ENCODE measurements at regions not wholly inside any gene's neighbourhood (a gene's known extent, or its start where the extent isn't known, plus 50 kb on each side); places are given as distances from the start of the nearest gene placed in this dataset.
"Not testable (repeated sequence)": the region's sequence is repeated elsewhere in the genome, so short reads cannot be mapped to it uniquely, and the experiment has no call there.

- Mint-ChIP-seq H3K4me3 (no peak overlapping the region), H3K27me3 (ENCODE audit: low read depth, poor library complexity) (peaks cover 11% of the 10 kb centered on the region)
- TF ChIP-seq CTCF (IDR thresholded peaks at IDR 0.05) = no peak
Observed at GRCh38 chr1:226461087-226461486, 53.2 kb upstream of the PARP1 start.

GRCh38 chr1:226463925-226464586 is 56.2 kb upstream of the PARP1 start:
- Mint-ChIP-seq H3K4me1 (no peaks in the 10 kb centered on the region), H3K4me3 (no peak overlapping the region), H3K36me3 (ENCODE audit: low read depth) (peaks cover 5% of the 10 kb centered on the region), H3K27ac (no peak overlapping the region), H3K27me3 (ENCODE audit: low read depth, poor library complexity) (peaks cover 11% of the 10 kb centered on the region), H3K9me3 (peaks cover 47% of the 10 kb centered on the region)
- no peak for TF ChIP-seq CTCF (IDR thresholded peaks at IDR 0.05)
- DNase-seq = no peak

More at GRCh38 chr1:226461087-226461486, 53.2 kb upstream of the PARP1 start:
- peaks cover 19% of the 10 kb centered on the region for H3K4me1 Mint-ChIP-seq
- H3K27ac Mint-ChIP-seq = no peak overlapping the region
- H3K9me3 Mint-ChIP-seq = peaks cover 44% of the 10 kb centered on the region
- H3K36me3 Mint-ChIP-seq (ENCODE audit: low read depth) = peaks cover 5% of the 10 kb centered on the region
- DNase-seq = no peak

GRCh38 chr1:226464587-226464971 is 56.7 kb upstream of the PARP1 start:
- Mint-ChIP-seq H3K27me3 (ENCODE audit: low read depth, poor library complexity) (peaks cover 11% of the 10 kb centered on the region), H3K9me3 (peaks cover 47% of the 10 kb centered on the region)
- not testable (repeated sequence) for H3K4me3 Mint-ChIP-seq; H3K4me1 Mint-ChIP-seq; H3K36me3 Mint-ChIP-seq (ENCODE audit: low read depth); H3K27ac Mint-ChIP-seq; DNase-seq

- peaks cover 11% of the 10 kb centered on the region for H3K27me3 Mint-ChIP-seq (ENCODE audit: low read depth, poor library complexity)
- H3K36me3 Mint-ChIP-seq (ENCODE audit: low read depth) = peaks cover 5% of the 10 kb centered on the region
- no peak for DNase-seq
- H3K9me3 Mint-ChIP-seq = peaks cover 43% of the 10 kb centered on the region
- no peak overlapping the region for H3K27ac Mint-ChIP-seq
- TF ChIP-seq CTCF (IDR thresholded peaks at IDR 0.05) = no peak
- H3K4me1 Mint-ChIP-seq = peaks cover 9% of the 10 kb centered on the region
- no peak overlapping the region for H3K4me3 Mint-ChIP-seq
Observed at GRCh38 chr1:226466296-226466695, 58.4 kb upstream of the PARP1 start.

- H3K36me3 Mint-ChIP-seq (ENCODE audit: low read depth) = no peaks in the 10 kb centered on the region
- H3K4me3 Mint-ChIP-seq = no peak overlapping the region
- no peak for TF ChIP-seq CTCF (IDR thresholded peaks at IDR 0.05)
- H3K9me3 Mint-ChIP-seq = peaks cover 32% of the 10 kb centered on the region
- H3K27ac Mint-ChIP-seq = no peak overlapping the region
- H3K27me3 Mint-ChIP-seq (ENCODE audit: low read depth, poor library complexity) = peaks cover 11% of the 10 kb centered on the region
- peaks cover 9% of the 10 kb centered on the region for H3K4me1 Mint-ChIP-seq
- DNase-seq = no peak
Observed at GRCh38 chr1:226467443-226467842, 59.5 kb upstream of the PARP1 start.

- Mint-ChIP-seq H3K27me3 (ENCODE audit: low read depth, poor library complexity) (peaks cover 10% of the 10 kb centered on the region), H3K36me3 (ENCODE audit: low read depth) (no peaks in the 10 kb centered on the region), H3K4me1 (peaks cover 29% of the 10 kb centered on the region), H3K9me3 (peaks cover 3% of the 10 kb centered on the region), H3K4me3 (no peak overlapping the region), H3K27ac (no peak overlapping the region)
- no peak for DNase-seq
- no peak for TF ChIP-seq CTCF (IDR thresholded peaks at IDR 0.05)
Observed at GRCh38 chr1:226470921-226471866, 63.3 kb upstream of the PARP1 start.
